DMS153 treated with DMSO at 0.1 percent for 48 hours (cell line): ENCODE measurements at regions not wholly inside any gene's neighbourhood (a gene's known extent, or its start where the extent isn't known, plus 50 kb on each side); places are given as distances from the start of the nearest gene placed in this dataset.
"Not testable (repeated sequence)": the region's sequence is repeated elsewhere in the genome, so short reads cannot be mapped to it uniquely, and the experiment has no call there.

Experiments
- DNase-seq: peaks from one replicate; lab custom pipeline; 2025; ENCODE audit not compliant: unreplicated experiment; lab: John Stamatoyannopoulos, UW

GRCh38 chr2:18047896-18048657 lies 169.6 kb downstream of the KCNS3 start:
- DNase-seq, result no peak

- no peak for DNase-seq
Measured at GRCh38 chr2:18047213-18047611, 168.7 kb downstream of the KCNS3 start.

- DNase-seq, result no peak
Measured at GRCh38 chr2:18046558-18047212, 168.2 kb downstream of the KCNS3 start.

DNA sequence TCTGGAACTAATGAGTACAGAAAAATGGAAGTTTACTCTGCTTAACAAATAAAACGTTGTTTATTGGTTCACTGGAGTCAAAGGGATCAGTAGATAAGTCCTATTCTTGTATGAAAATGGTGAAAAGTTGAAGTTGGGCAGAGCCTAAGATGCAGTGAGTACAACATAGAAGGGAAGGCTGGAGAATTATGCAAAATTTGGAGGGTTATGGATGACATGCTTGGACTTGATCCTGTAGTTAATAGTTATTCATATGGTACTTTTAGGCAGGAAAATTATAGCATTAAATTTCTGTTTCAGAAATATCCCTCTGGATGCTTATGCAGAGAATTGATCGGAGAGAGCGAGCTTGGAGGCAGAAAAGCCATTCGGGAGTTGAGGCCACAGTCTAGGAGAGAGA lies 167.6 kb downstream of the KCNS3 start:
- no peak for DNase-seq

- no peak for DNase-seq
Measured at GRCh38 chr2:18045230-18045629, 166.8 kb downstream of the KCNS3 start.

DNA sequence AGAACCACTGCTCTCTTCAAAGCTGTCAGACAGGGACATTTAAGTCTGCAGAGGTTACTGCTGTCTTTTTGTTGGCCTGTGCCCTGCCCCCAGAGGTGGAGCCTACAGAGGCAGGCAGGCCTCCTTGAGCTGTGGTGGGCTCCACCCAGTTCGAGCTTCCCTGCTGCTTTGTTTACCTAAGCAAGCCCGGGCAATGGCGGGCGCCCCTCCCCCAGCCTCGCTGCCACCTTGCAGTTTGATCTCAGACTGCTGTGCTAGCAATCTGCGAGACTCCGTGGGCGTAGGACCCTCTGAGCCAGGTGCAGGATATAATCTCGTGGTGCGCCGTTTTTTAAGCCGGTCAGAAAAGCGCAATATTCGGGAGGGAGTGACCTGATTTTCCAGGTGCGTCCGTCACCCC lies 138.9 kb downstream of the KCNS3 start:
- not testable (repeated sequence) for DNase-seq

GRCh38 chr2:18009891-18010290 lies 131.4 kb downstream of the KCNS3 start:
- DNase-seq, result no peak

DNA sequence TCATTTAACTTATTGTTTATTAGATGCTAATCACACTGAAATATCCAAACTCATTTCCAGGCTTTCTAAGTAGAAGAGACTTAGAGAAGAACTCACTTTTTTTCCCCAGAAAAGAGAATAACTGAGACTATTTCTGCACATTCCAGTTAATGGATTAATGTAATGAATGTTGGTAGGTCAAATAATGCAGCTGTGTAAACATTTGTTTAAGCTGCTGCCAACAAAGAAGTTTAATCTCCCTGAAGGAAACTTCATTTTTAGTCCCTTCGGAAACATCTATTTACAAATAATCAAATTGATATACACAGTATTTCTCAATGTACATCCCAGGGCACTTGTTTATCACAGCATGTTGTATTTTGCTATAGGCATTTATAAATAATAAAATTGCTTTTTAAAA lies 126.9 kb downstream of the KCNS3 start:
- no peak for DNase-seq

DNA sequence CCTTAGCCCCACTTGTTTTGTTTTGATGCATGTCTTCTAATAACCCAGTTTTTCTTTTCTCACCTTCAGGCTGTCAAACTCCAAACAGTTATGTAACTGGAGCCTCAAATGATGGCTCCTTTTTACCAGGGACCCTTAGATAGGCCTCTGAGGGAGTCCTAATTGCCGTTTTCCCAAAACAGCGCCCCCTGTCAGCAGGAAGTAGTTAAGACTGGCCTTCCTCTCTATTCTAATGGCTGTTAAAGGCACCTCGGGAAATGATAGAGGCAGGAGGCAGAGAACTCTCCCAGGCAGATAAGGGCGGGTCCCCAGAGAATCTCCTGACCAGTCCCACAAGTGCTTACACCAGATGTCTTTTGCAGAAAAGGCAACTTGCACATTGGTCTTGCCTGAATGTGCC lies 123.2 kb downstream of the KCNS3 start:
- DNase-seq, result no peak

- no peak for DNase-seq
Measured at GRCh38 chr2:17996978-17997377, 118.5 kb downstream of the KCNS3 start.

- no peak for DNase-seq
Measured at GRCh38 chr2:17995593-17995992, 117.1 kb downstream of the KCNS3 start.
